GM18498 (cell line): ENCODE measurements at regions not wholly inside any gene's neighbourhood (a gene's known extent, or its start where the extent isn't known, plus 50 kb on each side); places are given as distances from the start of the nearest gene placed in this dataset.

Experiments used
- ATAC-seq: cut with Tn5 transposase; IDR thresholded peaks from one replicate; pipeline ENCODE4 v1.9.1; 2021; ENCODE audit warnings: mild to moderate bottlenecking, moderate library complexity; ENCODE audit not compliant: unreplicated experiment

DNA sequence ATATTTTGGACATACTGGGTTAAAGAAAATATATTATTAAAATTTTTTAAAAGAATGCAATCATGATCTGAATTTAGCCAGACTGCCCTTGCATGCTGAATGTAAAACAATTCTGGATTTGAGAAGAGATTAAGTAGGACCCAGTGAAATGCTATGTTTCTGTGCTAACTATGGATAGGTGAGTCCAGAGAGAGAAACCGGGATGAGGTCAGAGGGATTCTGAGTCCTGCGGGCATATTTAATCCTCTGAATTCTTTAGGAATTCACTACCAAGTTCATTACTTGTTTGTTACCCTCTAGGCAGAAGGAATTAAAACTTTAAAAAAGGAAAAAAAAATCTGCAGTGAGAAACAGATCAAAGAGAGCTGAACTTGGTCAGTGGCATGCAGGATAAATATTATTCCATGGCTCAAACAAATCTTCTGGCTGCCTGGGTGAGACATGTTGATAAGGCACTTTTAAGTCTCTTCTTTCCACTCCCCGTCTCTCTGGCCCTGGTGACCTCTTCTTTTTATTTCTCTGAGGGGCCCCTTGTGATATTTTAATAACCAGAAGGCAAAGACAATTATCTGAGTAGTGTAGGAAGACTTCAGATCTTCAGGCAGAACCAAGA is 50.2 kb upstream of the LYZL1 start:
- ATAC-seq = no peak
